Neuronal stem cell (in vitro differentiated cells): ENCODE measurements at regions not wholly inside any gene's neighbourhood (a gene's known extent, or its start where the extent isn't known, plus 50 kb on each side); places are given as distances from the start of the nearest gene placed in this dataset.

Source experiments
- DNase-seq: peaks from one replicate; pipeline ENCODE4 v3.0.0-alpha.2; 2013; ENCODE audit warnings: low spot score
- H2AFZ ChIP-seq: one replicate; pipeline ENCODE4 v1.6.1; 2013; ENCODE audit warnings: mild to moderate bottlenecking, low read length, inconsistent platforms
- H2AK5ac ChIP-seq: 2 replicates; pipeline ENCODE4 v1.6.1; 2013; ENCODE audit warnings: low read depth, mild to moderate bottlenecking, inconsistent platforms, low read length, moderate library complexity, mixed read lengths
- H2BK120ac ChIP-seq: 2 replicates; pipeline ENCODE4 v1.6.1; 2013; ENCODE audit warnings: low read depth, mild to moderate bottlenecking, inconsistent platforms, low read length, moderate library complexity, mixed read lengths
- H2BK12ac ChIP-seq: one replicate; pipeline ENCODE4 v1.6.1; 2013; ENCODE audit warnings: low read length, inconsistent platforms
- H2BK15ac ChIP-seq: 2 replicates; pipeline ENCODE4 v1.6.1; 2013; ENCODE audit warnings: mild to moderate bottlenecking, low read length, inconsistent platforms, mixed read lengths
- H2BK5ac ChIP-seq: one replicate; pipeline ENCODE4 v1.6.1; 2013; ENCODE audit warnings: inconsistent platforms, mild to moderate bottlenecking, low read length, moderate library complexity
- H3K14ac ChIP-seq: one replicate; pipeline ENCODE4 v1.6.1; 2013; ENCODE audit warnings: low read length, inconsistent platforms
- H3K18ac ChIP-seq: 2 replicates; pipeline ENCODE4 v1.6.1; 2013; ENCODE audit warnings: low read length, inconsistent platforms
- H3K23ac ChIP-seq: 2 replicates; pipeline ENCODE4 v1.6.1; 2013; ENCODE audit warnings: low read depth, mild to moderate bottlenecking, mixed read lengths, low read length, inconsistent platforms; ENCODE audit not compliant: poor library complexity
- H3K27ac ChIP-seq: replicated peaks from 3 replicates; pipeline ENCODE4 v1.5.1; 2013; ENCODE audit warnings: low read length, inconsistent platforms
- H3K27me3 ChIP-seq, 3 experiments: 2 replicates each; pipeline ENCODE4 v1.6.1; 2013; ENCODE audit warnings: low read length in 3 of 3, mild to moderate bottlenecking in 2 of 3, inconsistent platforms in 1 of 3, low read depth in 1 of 3, mixed read lengths in 1 of 3, moderate library complexity in 1 of 3; ENCODE audit not compliant: control insufficient read depth in 3 of 3, insufficient read depth in 3 of 3
- H3K36me3 ChIP-seq, 2 donors: replicated peaks in 1 of 2; 2 replicates each; pipeline ENCODE4 v1.6.1; 2013; ENCODE audit warnings: low read length in 2 of 2; ENCODE audit not compliant: control insufficient read depth in 2 of 2, insufficient read depth in 2 of 2
- H3K4ac ChIP-seq: 2 replicates; pipeline ENCODE4 v1.6.1; 2013; ENCODE audit warnings: inconsistent platforms, mild to moderate bottlenecking, low read length, moderate library complexity
- H3K4me1 ChIP-seq, 2 donors: 1 replicate in 1 of 2; 2 replicates in 1 of 2; pipeline ENCODE4 v1.6.1; 2013; ENCODE audit warnings: low read length in 2 of 2, low read depth in 1 of 2; ENCODE audit not compliant: control insufficient read depth in 2 of 2, insufficient read depth in 1 of 2
- H3K4me2 ChIP-seq: one replicate; pipeline ENCODE4 v1.6.1; 2013; ENCODE audit warnings: mild to moderate bottlenecking, low read length, inconsistent platforms; ENCODE audit not compliant: insufficient read depth, poor library complexity, severe bottlenecking
- H3K4me3 ChIP-seq, 2 donors: 2 replicates each; pipeline ENCODE4 v1.5.1; 2013; ENCODE audit warnings: low read length in 2 of 2, mild to moderate bottlenecking in 2 of 2, inconsistent platforms in 1 of 2, moderate library complexity in 1 of 2
- H3K79me1 ChIP-seq: one replicate; pipeline ENCODE4 v1.6.1; 2013; ENCODE audit warnings: low read depth, mild to moderate bottlenecking, inconsistent platforms, low read length, moderate library complexity
- H3K9ac ChIP-seq: one replicate; pipeline ENCODE4 v1.6.1; 2013; ENCODE audit warnings: mild to moderate bottlenecking, low read depth, low read length, inconsistent platforms; ENCODE audit not compliant: poor library complexity
- H3K9me3 ChIP-seq, 2 donors: replicated peaks in 1 of 2; 2 replicates each; pipeline versions ENCODE3 to v1.6.1; 2013; ENCODE audit warnings: low read length in 2 of 2, mild to moderate bottlenecking in 2 of 2, inconsistent platforms in 1 of 2, low read depth in 1 of 2, mixed read lengths in 1 of 2, moderate library complexity in 1 of 2; ENCODE audit not compliant: control insufficient read depth in 2 of 2, insufficient read depth in 1 of 2
- H4K8ac ChIP-seq: one replicate; pipeline ENCODE4 v1.6.1; 2013; ENCODE audit warnings: low read depth, mild to moderate bottlenecking, inconsistent platforms, low read length, moderate library complexity
- H4K91ac ChIP-seq: one replicate; pipeline ENCODE4 v1.6.1; 2013; ENCODE audit warnings: low read length, low read depth, mild to moderate bottlenecking, inconsistent platforms; ENCODE audit not compliant: poor library complexity
- WGBS, 2 donors: extraction: QIAGEN DNeasy Blood & Tissue Kit; methylation state at CpG; one replicate each; pipeline ENCODE4 v1.1.7; 2013; ENCODE audit warnings: missing lambda C conversion rate in 2 of 2, mixed read lengths in 1 of 2; ENCODE audit not compliant: insufficient read length in 2 of 2, insufficient replicate concordance in 1 of 2; ENCODE audit errors: extremely low coverage in 2 of 2; 5-methylcytosine and 5-hydroxymethylcytosine counted together

DNA sequence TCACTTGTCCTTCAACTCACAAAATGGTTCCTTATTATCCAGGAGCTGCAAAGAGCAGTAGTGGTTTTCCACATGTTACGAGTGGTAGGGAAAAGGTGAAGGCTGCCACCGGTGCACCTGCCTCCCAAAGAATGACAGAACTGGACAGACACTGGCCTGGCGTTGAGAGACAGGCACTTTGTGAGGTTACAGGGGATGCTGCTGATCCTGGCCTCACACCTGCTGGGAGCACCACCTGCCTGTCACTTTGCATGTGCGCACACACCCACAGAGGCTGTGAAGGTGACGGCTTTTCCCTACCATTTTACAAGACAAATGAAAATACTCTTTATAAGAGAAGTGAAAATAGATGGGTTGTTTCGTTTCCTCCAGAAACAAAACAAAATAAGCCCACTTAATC is 175.3 kb upstream of the B3GAT1 start:
- no peak overlapping the region for H2AK5ac ChIP-seq
- H4K91ac ChIP-seq = no peak overlapping the region
- H2BK12ac ChIP-seq = no peak overlapping the region
- no peak overlapping the region for H3K4ac ChIP-seq
- WGBS, 2 donors = no CpG with 5 or more reads among the region's 6 CpGs
- DNase-seq = no peak
- H3K36me3 ChIP-seq = no peaks in the 10 kb centered on the region
- H3K4me1 ChIP-seq = peaks cover 0 to 4% of the 10 kb centered on the region in 2 donors
- H2BK5ac ChIP-seq = no peak overlapping the region
- H2BK15ac ChIP-seq = no peak overlapping the region
- peak overlapping the region; percentile 54 for H4K8ac ChIP-seq
- H3K9me3 ChIP-seq = no peaks in the 10 kb centered on the region
- H3K4me3 ChIP-seq = no peak overlapping the region
- no peak overlapping the region for H2BK120ac ChIP-seq
- H3K79me1 ChIP-seq = no peaks in the 10 kb centered on the region
- peak overlapping the region; percentile 69 for H3K18ac ChIP-seq
- no peak overlapping the region for H3K9ac ChIP-seq
- H2AFZ ChIP-seq = no peak overlapping the region
- no peaks in the 10 kb centered on the region for H3K27me3 ChIP-seq
- H3K14ac ChIP-seq = peak overlapping the region; percentile 58
- H3K23ac ChIP-seq = no peak overlapping the region
- no peak overlapping the region for H3K4me2 ChIP-seq
- H3K27ac ChIP-seq = no peak overlapping the region

- H3K9me3 ChIP-seq = no peaks in the 10 kb centered on the region
- H3K9ac ChIP-seq = no peak overlapping the region
- no peaks in the 10 kb centered on the region for H3K27me3 ChIP-seq
- H3K4me3 ChIP-seq = no peak overlapping the region
- no peak overlapping the region for H2BK12ac ChIP-seq
- no peak overlapping the region for H3K14ac ChIP-seq
- no peak overlapping the region for H2AFZ ChIP-seq
- H4K8ac ChIP-seq = no peak overlapping the region
- H3K18ac ChIP-seq = no peak overlapping the region
- no peak overlapping the region for H3K27ac ChIP-seq
- H3K4me1 ChIP-seq = peaks cover 0 to 4% of the 10 kb centered on the region in 2 donors
- H3K79me1 ChIP-seq = no peaks in the 10 kb centered on the region
- H3K4ac ChIP-seq = no peak overlapping the region
- H3K23ac ChIP-seq = no peak overlapping the region
- no CpG with 5 or more reads among the region's 6 CpGs for WGBS, 2 donors
- no peak overlapping the region for H2BK120ac ChIP-seq
- no peak for DNase-seq
- no peak overlapping the region for H3K4me2 ChIP-seq
- H2BK15ac ChIP-seq = no peak overlapping the region
- no peak overlapping the region for H2BK5ac ChIP-seq
- no peak overlapping the region for H2AK5ac ChIP-seq
- no peaks in the 10 kb centered on the region for H3K36me3 ChIP-seq
- H4K91ac ChIP-seq = no peak overlapping the region
These were observed 174.7 kb upstream of the B3GAT1 start for GRCh38 chr11:134586726-134587125.

DNA sequence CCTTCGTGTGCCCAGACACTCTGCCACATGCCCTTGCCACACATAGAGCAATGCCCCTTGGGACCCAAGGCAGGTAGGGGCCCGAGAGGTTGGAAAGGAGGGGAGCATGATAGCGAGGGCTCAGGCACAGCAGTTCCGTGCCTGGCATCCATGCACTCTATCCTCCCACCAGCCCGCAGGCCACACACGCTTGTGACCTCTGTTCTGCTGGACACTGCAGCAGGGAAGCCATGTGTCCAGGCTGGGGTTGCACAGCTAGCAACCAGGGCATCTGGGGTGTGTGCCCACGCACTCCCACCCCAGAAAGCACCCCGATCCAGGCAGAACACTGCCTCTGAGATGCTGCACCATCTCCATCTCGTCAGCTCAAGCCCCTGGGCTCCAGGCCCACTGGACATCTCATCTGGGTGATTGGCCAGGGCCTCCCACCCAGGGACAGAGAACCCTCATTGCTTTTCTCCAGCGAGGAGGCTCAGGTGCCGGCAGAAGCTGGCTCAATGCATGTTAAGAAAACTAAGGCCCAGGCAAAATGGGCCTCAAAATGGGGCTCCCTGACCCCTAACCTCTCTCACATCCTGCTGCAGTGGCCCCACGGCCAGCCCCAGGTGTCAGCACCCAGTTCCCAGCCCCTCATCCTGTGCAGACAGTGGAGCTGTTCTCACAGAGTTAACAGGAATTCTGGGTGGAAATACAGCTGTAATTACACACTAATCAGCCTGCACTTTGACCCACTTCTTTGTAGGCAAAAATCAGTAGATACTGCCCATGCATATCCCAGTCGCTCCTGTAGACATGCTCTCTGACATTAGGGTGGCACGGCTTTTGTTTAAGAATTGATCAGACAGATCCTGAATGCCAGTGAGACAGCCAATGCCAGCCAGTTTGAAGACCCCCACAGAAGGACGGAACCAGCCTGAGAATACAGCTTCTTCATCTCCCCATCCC is 173.9 kb upstream of the B3GAT1 start:
- WGBS, 2 donors = no CpG with 5 or more reads among the region's 15 CpGs
- Histone ChIP-seq H2BK12ac (no peak overlapping the region), H3K23ac (no peak overlapping the region), H3K14ac (peak overlapping the region; percentile 56), H3K36me3 (no peaks in the 10 kb centered on the region), H3K9me3 (no peaks in the 10 kb centered on the region), H4K8ac (no peak overlapping the region), H3K4me1 (peaks cover 0 to 4% of the 10 kb centered on the region in 2 donors), H4K91ac (no peak overlapping the region), H3K9ac (no peak overlapping the region), H2AFZ (no peak overlapping the region), H3K4ac (no peak overlapping the region), H2AK5ac (peak overlapping the region; percentile 27), H2BK5ac (no peak overlapping the region), H3K18ac (no peak overlapping the region), H3K79me1 (no peaks in the 10 kb centered on the region), H2BK120ac (no peak overlapping the region), H3K4me2 (no peak overlapping the region), H3K27ac (no peak overlapping the region), H3K4me3 (peak overlapping the region in 1 of 2 donors; percentile 11), H3K27me3 (no peaks in the 10 kb centered on the region), H2BK15ac (no peak overlapping the region)
- no peak for DNase-seq

DNA sequence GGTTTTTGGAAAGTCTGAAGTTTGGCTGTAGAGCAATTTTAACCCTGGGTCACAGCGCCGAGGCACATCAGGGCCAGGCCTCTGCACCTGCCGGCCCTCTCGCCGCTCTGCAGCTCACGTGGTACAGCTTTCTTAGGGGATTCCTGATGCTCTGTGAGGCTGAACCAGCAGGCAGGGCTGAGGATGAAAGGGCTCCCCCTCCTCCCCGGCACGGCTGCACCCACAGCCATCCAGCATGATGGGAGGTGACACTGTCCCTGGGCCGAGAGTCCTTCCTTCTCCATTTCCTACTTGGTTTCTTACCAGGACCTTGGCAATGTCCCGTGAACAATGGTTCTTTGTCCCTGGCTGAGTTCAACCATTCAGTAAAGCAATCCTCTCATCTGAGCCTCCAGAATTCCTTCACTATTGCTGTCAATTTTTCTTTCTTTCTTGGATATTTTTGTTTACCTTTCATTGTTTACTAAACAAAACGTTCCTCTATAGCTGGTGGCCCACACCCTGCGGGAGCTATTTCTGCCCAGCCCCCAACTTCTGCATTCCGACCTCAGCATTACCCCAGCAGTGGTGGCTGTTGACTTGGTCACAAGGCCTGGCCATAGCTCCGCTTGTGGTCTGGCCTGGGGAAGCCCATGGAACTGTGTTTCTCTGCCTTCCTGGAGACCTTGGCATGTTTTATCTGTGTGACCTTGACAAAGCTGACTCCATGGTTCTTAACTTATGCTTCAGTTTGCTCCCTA is 172.8 kb upstream of the B3GAT1 start:
- Histone ChIP-seq H3K27me3 (no peaks in the 10 kb centered on the region), H3K36me3 (no peaks in the 10 kb centered on the region), H3K9ac (no peak overlapping the region), H4K8ac (no peak overlapping the region), H3K4ac (no peak overlapping the region), H2BK120ac (no peak overlapping the region), H3K23ac (no peak overlapping the region), H3K4me2 (no peak overlapping the region), H3K14ac (no peak overlapping the region), H2AK5ac (no peak overlapping the region), H2BK15ac (no peak overlapping the region), H3K4me3 (no peak overlapping the region), H3K9me3 (no peaks in the 10 kb centered on the region), H3K18ac (no peak overlapping the region), H2AFZ (no peak overlapping the region), H3K4me1 (peaks cover 0 to 4% of the 10 kb centered on the region in 2 donors), H2BK5ac (no peak overlapping the region), H3K79me1 (no peaks in the 10 kb centered on the region), H3K27ac (no peak overlapping the region), H2BK12ac (no peak overlapping the region), H4K91ac (no peak overlapping the region)
- DNase-seq = no peak
- whole genome bisulfite sequencing, 2 donors = no CpG with 5 or more reads among the region's 14 CpGs
